GM19463 (cell line): ENCODE measurements at regions not wholly inside any gene's neighbourhood (a gene's known extent, or its start where the extent isn't known, plus 50 kb on each side); places are given as distances from the start of the nearest gene placed in this dataset.
"Not testable (repeated sequence)": the region's sequence is repeated elsewhere in the genome, so short reads cannot be mapped to it uniquely, and the experiment has no call there.

Source experiments
- ATAC-seq: cut with Tn5 transposase; IDR thresholded peaks from one replicate; pipeline ENCODE4 v1.9.1; 2021; ENCODE audit warnings: mild to moderate bottlenecking, moderate library complexity; ENCODE audit not compliant: unreplicated experiment

DNA sequence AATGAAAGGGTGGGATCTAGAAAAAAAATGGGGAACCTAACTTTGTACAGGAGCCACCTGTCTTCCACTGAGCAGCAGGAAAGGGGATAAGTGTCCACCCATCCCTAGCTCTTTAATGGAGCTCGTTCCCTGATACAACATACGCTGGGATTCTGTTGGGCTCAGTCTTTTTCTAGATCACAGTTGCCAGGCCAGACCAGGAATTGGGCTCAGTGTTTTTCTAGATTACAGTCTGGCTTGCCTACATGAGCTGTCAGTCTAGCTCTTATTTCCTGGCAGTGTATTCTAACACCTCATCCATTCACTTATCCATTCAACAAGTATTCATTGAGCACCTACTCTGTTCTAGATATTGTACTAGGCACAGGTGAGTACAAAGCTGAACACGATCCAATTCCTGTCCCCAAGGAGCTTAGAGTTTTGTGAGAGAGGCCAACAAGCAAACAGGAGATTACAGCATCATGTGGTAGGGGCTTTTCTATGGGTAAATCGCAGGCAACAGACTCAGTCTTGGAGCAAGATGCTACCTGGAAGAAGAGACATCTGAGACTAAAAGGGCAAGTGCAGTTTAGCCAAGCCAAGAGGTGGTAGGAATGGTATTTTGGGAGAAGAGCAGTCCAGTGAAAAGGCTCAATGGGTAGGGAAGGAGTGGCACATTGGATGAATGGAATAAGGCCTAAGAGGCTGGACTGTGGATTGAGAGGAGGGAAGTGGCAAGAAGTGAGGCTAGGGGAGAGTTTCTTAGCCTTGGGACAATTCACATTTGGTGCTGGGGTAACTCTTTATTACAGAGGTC, 138.0 kb upstream of the HS3ST2 start:
- no peak for ATAC-seq

DNA sequence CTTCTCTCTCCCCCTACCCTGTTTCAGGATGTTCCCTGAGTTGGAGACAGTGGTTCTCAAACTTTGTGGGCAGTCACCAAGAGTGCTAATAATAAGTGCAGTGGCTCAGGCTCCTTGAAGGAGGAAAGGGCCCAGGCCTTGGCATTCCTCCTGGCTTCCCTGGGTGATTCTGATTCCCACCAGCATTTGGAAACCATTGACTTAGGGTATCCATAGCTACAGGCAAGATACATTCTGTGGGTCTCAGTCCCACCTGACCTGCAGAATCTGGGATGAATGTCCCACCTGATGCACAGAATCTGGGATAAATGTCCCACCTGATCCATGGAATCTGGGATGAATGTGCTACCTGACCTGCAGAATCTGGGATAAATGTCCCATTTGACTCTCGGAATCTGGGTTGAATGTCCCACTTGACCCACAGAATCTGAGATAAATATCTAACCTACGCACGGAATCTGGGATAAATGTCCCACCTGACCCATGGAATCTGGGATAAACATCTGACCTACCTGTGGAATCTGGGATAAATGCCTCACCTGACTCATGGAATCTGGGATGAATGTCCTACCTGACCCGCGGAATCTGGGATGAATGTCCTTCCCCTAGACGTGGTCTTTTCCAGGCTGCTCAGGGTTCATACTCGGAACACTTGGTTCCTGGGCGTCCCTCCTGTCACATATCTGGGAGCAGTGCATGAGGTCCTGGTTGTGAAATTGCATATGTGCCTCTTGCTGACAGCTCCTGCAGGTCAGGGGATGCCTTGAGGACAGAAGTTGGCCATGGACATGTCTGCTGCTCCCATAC, 136.7 kb upstream of the HS3ST2 start:
- no peak for ATAC-seq

DNA sequence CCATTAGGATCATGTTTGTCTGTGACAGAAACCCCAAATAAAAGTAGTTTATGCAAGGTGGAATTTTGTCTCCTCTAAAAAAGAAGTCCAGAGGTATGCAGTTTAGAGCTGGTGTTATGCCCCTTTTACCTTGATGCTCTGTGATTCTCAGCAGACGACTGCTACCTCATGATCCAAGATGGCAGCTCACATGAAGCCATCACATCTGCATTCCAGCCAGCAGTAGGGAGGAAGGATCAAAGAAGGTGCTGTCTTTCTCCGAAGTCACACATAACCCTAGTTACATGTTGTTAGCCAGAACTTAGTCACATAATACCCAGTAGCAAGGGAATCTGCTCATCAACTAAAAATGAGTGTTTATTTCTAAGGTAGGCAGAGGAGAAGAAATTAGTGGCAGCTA, 135.7 kb upstream of the HS3ST2 start:
- no peak for ATAC-seq

DNA sequence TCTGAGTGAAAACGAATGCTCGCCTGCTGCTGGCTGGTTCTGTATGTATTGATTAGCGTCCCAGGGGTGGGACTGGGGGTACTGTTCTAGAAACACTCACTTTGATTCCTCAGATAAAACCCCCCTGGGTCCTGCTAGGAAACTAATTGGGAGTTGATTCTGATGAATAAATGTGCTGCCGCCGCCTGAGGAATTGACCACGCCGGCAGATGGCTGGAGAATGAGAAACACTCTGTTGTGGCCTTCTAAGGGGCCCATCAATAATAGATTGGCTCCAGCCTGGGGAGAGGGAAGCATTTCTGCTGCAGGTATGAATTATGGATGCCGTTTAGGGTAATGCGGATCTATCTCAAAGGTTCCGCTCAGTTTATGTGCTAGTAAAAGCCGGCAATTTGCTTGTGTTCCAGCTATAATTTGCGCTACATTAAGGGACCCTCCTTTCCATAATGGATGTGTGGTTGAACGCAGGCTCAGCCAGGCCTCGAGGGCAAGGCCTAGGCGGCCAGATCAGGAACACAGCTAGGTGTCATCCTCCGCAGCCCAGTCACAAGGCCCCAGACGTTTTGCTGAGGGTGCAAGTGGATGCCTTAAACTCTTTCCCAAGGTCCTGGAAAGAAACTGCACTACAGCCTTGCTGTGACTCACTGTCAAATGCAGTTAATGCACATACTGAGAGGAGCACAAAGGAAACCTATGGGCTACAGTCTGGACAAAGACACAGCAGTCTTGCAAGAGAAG, 132.2 kb upstream of the HS3ST2 start:
- ATAC-seq, result no peak

DNA sequence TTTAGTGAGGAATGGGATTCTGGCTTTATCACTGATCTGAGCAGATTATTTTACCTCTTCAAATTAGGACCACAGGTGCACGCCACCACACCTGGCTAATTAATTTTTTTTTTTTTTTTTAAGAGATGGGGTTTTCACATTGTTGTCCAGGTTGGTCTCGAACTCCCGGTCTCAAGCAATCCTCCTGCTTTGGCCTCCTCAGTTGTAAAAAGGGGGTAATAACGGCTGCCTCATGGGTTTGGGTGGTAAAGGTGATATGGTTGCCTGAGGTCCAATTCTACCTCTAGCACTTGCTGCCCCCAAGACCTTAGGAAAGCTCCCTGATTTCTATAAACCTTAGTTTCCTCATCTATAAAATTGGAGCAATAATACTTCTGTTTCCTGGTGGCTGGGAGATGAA, 130.7 kb upstream of the HS3ST2 start:
- no peak for ATAC-seq

DNA sequence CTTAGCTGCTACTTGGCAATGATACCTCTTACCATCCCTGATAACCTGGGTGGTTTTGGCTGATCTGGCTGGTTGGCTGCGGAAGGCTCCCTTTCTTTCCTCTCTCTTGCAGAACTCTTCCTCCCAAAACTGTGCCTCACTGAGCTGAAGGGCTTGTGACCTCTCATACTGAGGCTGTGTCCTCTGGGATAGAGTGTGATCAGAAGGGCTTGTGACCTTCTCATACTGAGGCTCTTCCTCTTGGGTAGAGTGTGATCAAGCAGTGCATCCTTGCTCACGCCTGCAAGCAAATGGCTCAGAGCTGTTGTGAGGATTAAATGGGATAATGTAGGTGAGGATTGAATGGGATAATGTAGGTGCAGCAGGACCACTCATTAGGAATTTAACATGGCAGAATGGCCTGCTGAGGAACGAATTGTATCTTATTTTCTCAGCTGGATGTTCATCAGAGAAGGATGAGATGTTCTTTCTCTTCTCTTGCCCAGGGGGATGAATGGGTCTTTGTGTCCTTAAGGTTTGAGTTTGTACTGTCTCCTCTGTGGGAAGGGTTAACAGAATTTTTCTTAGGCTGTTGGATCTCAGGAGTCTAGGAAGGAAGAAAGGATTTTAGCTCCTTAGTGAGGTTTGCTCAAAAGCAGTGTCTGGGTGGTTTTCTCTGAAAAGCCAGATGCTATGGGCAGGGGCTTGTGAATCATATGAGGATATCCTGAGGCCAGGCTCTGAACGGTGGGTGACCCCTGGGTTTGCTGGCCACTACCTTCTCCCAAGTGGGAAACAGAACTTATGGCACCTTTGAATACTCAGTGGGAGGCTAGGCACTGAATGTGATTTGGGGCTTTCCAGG, 130.0 kb upstream of the HS3ST2 start:
- ATAC-seq, result no peak

DNA sequence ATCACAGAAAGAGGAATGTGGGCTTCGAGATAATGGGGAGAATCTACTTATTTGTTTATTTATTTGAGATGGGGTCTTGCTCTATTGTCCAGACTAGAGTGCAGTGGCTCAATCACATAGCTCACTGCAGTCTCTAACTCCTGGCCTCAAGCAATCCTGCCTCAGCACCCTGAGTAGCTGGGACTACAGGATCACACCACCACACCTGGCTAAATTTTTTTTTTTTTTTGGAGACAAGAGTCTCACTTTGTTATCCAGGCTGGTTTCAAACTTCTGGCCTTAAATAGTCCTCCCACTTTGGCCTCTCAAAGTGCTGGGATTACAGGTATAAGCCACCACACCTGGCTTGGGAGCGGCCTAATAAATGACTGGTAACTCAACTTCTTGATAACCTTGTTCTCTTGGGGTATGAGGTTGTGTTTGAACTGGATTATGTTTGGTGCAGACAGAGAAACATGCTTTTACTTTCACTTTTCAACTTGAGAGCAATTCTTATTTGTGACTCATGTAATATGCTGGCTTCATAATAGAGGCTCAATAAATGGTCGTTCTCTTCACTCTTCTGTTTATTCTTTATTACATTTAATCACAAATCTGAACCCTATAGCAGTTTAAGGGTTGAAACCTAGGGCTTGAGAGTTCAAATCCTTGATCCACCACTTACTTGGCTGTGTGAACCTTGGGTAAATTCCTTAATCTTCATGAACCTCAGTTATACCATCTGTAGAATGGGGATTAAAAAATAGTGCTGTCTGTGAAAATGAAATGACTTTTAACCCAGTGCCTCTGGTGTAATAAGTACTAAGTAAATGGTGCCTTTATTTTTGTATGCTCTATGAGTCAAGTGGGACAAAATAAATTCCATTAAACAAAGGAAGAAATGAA, 129.1 kb upstream of the HS3ST2 start:
- ATAC-seq, result no peak

DNA sequence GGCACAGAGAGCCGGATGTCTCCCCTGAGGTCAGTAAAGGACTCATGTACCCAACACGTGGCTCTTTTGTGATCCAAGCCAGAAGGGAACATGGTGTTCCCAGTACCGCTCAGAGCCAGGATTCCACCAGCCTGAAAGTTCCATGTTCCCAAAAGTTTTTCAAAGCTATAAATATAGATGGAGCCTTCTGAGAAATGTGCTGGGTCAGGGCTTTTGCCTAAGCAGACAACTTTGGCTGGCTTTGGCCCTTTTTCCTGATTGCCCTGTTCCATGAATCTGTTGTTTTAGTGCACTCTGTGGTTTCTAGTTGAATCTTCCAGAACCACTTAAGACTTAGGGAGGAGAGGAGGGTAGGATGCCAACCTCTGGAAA, 128.5 kb upstream of the HS3ST2 start:
- no peak for ATAC-seq

DNA sequence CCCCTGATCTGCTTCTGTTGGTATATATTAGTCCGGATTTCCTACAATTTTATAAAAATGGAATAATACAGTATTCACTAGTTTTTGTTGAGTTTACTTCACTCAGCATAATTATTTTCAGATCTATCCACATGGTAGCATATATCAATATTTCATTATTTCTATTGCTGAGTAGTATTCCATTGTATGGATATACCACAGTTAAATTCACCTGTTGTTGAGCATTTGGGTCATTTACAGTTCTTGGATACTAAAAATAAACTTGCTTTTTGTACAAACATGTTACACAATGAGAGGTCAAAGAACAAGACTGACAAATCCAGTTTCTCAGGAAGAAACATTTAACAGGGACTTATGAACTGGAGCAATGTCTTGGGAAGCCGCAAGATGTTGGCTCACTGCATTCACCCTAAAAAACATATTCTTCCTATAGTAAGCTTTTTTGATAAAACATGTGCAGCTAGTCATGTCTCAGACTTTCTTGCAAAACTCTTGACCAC, 126.9 kb upstream of the HS3ST2 start:
- ATAC-seq, result no peak

DNA sequence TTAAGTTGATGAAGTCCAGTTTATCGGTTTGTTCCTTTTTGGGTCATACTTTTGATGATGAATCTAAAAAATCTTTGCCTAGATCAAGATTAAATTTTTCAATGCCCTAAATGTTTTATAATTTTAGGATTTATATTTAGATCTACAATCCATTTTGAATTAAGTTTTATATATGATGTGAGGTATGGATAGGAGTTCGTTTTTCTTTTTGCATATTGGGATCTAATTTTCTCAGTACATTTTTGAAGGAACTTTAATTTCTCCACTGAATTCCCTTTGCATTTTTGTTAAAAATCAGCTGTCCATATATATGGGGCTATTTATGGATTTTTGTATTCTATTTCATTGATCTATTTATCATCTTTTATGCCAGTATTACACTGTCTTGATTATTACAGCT, 125.5 kb upstream of the HS3ST2 start:
- ATAC-seq, result no peak

DNA sequence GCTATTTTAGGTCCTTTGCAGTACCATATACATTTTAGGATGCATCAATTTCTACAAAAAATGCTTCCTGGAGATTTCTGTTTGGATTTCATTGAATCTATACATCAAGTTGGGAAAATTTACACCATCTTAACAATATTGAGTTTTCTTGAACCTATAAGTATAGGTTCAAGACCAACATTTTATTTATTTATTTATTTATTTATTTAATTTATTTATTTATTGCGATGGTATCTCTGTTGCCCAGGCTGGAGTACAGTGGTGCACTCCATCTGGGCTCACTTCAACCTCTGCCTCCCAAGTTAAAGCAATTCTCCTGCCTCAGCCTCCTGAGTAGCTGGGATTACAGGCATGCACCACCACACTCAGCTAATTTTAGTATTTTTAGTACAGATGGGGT, 125.0 kb upstream of the HS3ST2 start:
- ATAC-seq, result no peak

DNA sequence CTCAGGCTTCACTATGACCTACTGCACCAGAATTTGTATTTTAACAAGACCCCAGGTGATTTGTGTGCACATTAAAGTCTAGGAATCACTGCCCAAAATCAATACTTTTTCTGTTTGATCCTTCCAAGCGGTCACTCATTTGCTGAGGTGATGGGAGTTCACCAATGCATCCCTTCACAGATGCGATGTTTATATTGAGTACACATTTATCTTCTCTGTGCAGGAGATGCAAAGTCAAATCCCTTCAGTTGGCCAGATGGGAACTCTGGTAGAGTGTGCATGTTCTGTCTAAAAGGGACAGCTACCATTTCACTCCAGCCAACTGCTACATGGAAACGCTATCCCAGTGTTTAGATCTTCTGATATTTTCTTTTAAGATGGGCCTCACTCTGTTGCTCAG, 122.6 kb upstream of the HS3ST2 start:
- no peak for ATAC-seq

DNA sequence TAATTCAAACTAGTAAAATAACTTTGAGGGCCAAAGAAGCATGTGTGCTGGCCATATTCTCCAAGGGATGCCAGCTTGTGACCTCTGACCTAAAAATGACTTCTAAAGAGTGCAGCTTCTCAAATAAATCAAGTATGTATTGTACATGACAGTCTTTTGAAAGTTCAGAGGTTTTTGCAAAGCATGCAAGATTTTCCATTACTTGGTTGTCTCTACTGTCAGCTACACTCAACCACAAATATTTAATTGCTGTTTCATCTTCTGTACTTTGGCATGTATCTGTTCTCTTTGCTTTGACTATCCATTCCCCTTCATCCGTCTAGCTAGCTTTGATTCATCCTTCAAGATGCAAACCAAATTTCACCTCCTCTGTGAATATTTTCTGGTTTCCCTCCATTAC, 121.9 kb upstream of the HS3ST2 start:
- no peak for ATAC-seq

DNA sequence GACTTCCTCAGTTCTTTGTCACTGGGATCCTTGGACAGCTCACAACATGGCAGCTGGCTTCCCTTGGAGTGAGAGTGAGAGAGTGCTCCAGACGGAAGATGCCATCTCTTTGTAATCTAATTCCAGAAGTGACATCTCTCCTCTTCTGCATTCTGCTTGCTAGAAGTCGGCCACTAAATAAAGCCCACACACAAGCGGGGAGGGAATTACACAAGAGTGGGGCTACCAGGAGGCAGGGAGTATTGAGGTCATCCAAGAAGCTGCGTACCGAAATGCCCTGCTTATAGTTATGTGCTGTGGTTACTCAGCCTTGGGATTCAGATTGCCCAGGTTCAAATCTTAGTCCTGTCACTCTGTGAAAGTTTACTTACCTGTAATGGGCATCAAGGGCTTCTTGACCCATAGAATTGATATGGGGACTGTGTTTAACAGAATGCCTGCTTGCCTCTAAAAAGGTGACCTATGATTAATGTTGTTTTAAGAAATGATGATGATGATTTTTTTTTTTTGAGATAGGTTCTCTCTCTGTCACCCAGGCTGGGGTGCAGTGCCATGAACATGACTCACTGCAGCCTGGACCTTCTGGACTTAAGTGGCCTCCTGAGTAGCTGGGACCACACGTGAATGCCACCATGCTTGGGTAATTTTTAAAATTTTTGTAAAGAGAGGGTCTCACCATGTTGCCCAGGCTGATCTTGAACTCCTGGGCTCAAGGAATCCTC, 120.9 kb upstream of the HS3ST2 start:
- no peak for ATAC-seq

DNA sequence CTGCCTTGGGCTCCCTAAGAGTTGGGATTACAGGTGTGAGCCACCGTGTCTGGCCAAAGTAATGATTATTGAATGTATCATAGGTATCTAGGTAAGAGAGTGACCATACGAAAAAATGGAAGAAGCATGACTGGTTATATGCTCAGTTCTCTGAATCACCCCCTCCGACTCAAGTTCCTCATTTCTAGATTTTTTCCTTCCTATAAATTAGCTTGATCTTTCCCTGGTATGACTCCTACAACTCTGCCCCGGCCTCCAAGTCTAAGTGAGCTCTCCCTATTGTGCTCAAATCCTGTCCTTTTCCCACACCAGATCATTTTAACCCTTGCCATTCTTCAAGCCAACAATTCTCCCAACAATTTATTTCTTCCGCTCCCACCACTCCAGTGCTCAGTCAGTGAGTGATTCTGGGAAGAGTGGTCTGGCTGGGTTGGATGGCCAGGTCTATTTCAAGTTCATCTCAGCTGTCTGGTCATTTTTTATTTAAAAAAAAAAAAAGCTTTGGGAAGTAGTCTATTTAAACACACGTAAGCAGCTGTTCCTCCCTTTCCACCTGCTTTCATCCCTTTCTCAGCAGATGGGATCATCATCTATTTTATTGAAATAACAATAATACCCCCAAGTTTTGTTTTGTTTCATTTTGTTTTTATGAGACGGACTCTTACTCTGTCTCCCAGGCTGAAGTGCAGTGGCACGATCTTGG, 120.2 kb upstream of the HS3ST2 start:
- ATAC-seq, result no peak

DNA sequence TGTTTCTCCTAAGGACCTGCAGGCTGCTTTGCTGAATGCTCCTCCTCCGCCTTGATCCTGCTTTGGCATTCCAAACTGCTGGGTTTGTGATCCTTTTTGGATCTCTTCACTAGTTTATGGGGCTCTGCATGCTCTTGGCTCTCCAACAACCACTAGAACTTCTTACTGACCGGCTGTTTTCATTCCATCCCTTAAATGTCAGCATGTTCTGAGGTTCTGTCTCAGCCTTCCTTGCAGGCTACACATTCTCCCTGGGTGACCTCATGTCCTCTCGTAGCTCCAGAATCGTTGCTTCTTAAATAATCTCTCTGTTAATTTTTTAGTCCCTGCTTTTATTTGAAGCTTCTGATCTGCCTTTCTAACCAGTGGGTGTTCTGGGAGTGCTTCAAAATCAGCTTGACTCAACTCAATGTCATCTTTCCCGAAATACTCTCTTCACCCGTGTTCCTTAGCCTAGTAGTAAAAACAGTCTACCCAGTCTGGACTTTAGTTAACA, 119.0 kb upstream of the HS3ST2 start:
- no peak for ATAC-seq

DNA sequence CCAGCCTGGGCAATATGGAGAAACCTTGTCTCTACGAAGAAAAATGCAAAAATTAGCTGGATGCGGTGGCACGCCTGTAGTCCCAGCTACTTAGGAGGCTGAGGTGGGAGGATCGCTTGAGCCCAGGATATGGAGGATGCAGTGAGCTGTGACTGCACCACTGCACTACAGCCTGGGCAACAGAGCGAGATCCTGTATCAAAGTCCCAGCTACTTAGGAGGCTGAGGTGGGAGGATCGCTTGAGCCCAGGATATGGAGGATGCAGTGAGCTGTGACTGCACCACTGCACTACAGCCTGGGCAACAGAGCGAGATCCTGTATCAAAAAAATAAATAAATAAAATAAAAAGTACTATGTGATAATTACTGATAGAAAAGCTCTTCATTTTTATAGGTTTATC, 118.2 kb upstream of the HS3ST2 start:
- ATAC-seq, result not testable (repeated sequence)

DNA sequence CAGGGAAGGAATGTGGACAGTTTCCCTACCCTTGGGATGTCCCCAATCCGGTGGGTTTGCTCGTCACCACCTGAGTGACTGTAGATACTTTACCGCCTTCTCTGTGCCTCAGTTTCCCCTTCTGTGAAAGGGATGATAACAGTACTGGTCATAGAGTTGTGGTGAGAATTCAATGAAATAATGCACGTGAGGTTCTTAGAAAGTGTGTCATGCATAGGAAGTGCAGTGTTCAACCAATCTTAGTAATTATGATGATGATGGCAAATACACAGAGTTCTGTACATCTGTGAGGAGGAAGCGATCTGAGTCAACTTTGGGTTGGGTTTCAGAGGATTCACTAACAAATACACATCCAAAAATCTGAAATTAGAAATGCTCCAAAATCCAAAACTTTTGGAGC, 114.6 kb upstream of the HS3ST2 start:
- ATAC-seq, result no peak
